ENCODE measurements at regions not wholly inside any gene's neighbourhood (a gene's known extent, or its start where the extent isn't known, plus 50 kb on each side); places are given as distances from the start of the nearest gene placed in this dataset.

- Histone ChIP-seq H3K9me3 (ENCODE audit: insufficient read depth, low read length) (peaks cover 11% of the 10 kb centered on the region; the same call in 1 of the 2 replicates), H3K4me1 (ENCODE audit: insufficient read depth, insufficient read length) (no peaks in the 10 kb centered on the region), H3K27me3 (ENCODE audit: insufficient read depth, insufficient read length) (no peaks in the 10 kb centered on the region), H3K9ac (ENCODE audit: insufficient read length, low read depth) (no peak overlapping the region), H3K4me3 (ENCODE audit: insufficient read length, low read depth) (no peak overlapping the region), H3K36me3 (ENCODE audit: insufficient read depth, insufficient read length, low read length) (no peaks in the 10 kb centered on the region)
- DNase-seq (ENCODE audit: low read depth, low spot score): no peak
- no peak for TF ChIP-seq ZNF274 (IDR thresholded peaks at IDR 0.05; ENCODE audit: low read depth, low read length)
- TF ChIP-seq SUZ12 (IDR thresholded peaks at IDR 0.05; ENCODE audit: extremely low read depth, insufficient read depth, insufficient read length): no peak
- no peak for TF ChIP-seq YY1 (IDR thresholded peaks at IDR 0.05; ENCODE audit: insufficient read depth, insufficient read length)
Measured at GRCh38 chr1:30537279-30537678, 186.1 kb downstream of the MATN1 start.

- Histone ChIP-seq H3K9ac (ENCODE audit: insufficient read length, low read depth) (no peak overlapping the region), H3K27me3 (ENCODE audit: insufficient read depth, insufficient read length) (no peaks in the 10 kb centered on the region), H3K4me3 (ENCODE audit: insufficient read length, low read depth) (no peak overlapping the region), H3K36me3 (ENCODE audit: insufficient read depth, insufficient read length, low read length) (no peaks in the 10 kb centered on the region), H3K4me1 (ENCODE audit: insufficient read depth, insufficient read length) (no peaks in the 10 kb centered on the region), H3K9me3 (ENCODE audit: insufficient read depth, low read length) (peaks cover 7% of the 10 kb centered on the region; the same call in 1 of the 2 replicates)
- no peak for DNase-seq (ENCODE audit: low read depth, low spot score)
- no peak for TF ChIP-seq ZNF274 (IDR thresholded peaks at IDR 0.05; ENCODE audit: low read depth, low read length)
- no peak for TF ChIP-seq YY1 (IDR thresholded peaks at IDR 0.05; ENCODE audit: insufficient read depth, insufficient read length)
- no peak for TF ChIP-seq SUZ12 (IDR thresholded peaks at IDR 0.05; ENCODE audit: extremely low read depth, insufficient read depth, insufficient read length)
Measured at GRCh38 chr1:30536530-30536929, 186.9 kb downstream of the MATN1 start.

GRCh38 chr1:30535595-30536325 is 187.6 kb downstream of the MATN1 start:
- H3K36me3 ChIP-seq (ENCODE audit: insufficient read depth, insufficient read length, low read length): no peaks in the 10 kb centered on the region
- no peak for TF ChIP-seq YY1 (IDR thresholded peaks at IDR 0.05; ENCODE audit: insufficient read depth, insufficient read length)
- TF ChIP-seq SUZ12 (IDR thresholded peaks at IDR 0.05; ENCODE audit: extremely low read depth, insufficient read depth, insufficient read length): no peak
- no peak for TF ChIP-seq ZNF274 (IDR thresholded peaks at IDR 0.05; ENCODE audit: low read depth, low read length)
- no peaks in the 10 kb centered on the region for H3K27me3 ChIP-seq (ENCODE audit: insufficient read depth, insufficient read length)
- H3K4me3 ChIP-seq (ENCODE audit: insufficient read length, low read depth): no peak overlapping the region
- H3K9ac ChIP-seq (ENCODE audit: insufficient read length, low read depth): no peak overlapping the region
- H3K4me1 ChIP-seq (ENCODE audit: insufficient read depth, insufficient read length): no peaks in the 10 kb centered on the region
- DNase-seq (ENCODE audit: low read depth, low spot score): no peak
- H3K9me3 ChIP-seq (ENCODE audit: insufficient read depth, low read length): no peaks in the 10 kb centered on the region

GRCh38 chr1:30534551-30534940 is 188.8 kb downstream of the MATN1 start:
- DNase-seq (ENCODE audit: low read depth, low spot score): no peak
- H3K4me3 ChIP-seq (ENCODE audit: insufficient read length, low read depth): no peak overlapping the region
- H3K27me3 ChIP-seq (ENCODE audit: insufficient read depth, insufficient read length): no peaks in the 10 kb centered on the region
- H3K4me1 ChIP-seq (ENCODE audit: insufficient read depth, insufficient read length): no peaks in the 10 kb centered on the region
- TF ChIP-seq SUZ12 (IDR thresholded peaks at IDR 0.05; ENCODE audit: extremely low read depth, insufficient read depth, insufficient read length) (no peak), YY1 (IDR thresholded peaks at IDR 0.05; ENCODE audit: insufficient read depth, insufficient read length) (no peak), ZNF274 (IDR thresholded peaks at IDR 0.05; ENCODE audit: low read depth, low read length) (no peak)
- H3K9ac ChIP-seq (ENCODE audit: insufficient read length, low read depth): no peak overlapping the region
- H3K9me3 ChIP-seq (ENCODE audit: insufficient read depth, low read length): no peaks in the 10 kb centered on the region
- no peaks in the 10 kb centered on the region for H3K36me3 ChIP-seq (ENCODE audit: insufficient read depth, insufficient read length, low read length)

- Histone ChIP-seq H3K4me1 (ENCODE audit: insufficient read depth, insufficient read length) (no peaks in the 10 kb centered on the region), H3K36me3 (ENCODE audit: insufficient read depth, insufficient read length, low read length) (no peaks in the 10 kb centered on the region), H3K9me3 (ENCODE audit: insufficient read depth, low read length) (no peaks in the 10 kb centered on the region), H3K27me3 (ENCODE audit: insufficient read depth, insufficient read length) (no peaks in the 10 kb centered on the region), H3K4me3 (ENCODE audit: insufficient read length, low read depth) (no peak overlapping the region), H3K9ac (ENCODE audit: insufficient read length, low read depth) (no peak overlapping the region)
- no peak for DNase-seq (ENCODE audit: low read depth, low spot score)
- no peak for TF ChIP-seq SUZ12 (IDR thresholded peaks at IDR 0.05; ENCODE audit: extremely low read depth, insufficient read depth, insufficient read length)
- TF ChIP-seq YY1 (IDR thresholded peaks at IDR 0.05; ENCODE audit: insufficient read depth, insufficient read length): no peak
- no peak for TF ChIP-seq ZNF274 (IDR thresholded peaks at IDR 0.05; ENCODE audit: low read depth, low read length)
Measured at GRCh38 chr1:30533796-30534550, 189.4 kb downstream of the MATN1 start.

- Histone ChIP-seq H3K4me1 (ENCODE audit: insufficient read depth, insufficient read length) (no peaks in the 10 kb centered on the region), H3K9me3 (ENCODE audit: insufficient read depth, low read length) (no peaks in the 10 kb centered on the region), H3K36me3 (ENCODE audit: insufficient read depth, insufficient read length, low read length) (no peaks in the 10 kb centered on the region), H3K4me3 (ENCODE audit: insufficient read length, low read depth) (no peak overlapping the region), H3K9ac (ENCODE audit: insufficient read length, low read depth) (no peak overlapping the region), H3K27me3 (ENCODE audit: insufficient read depth, insufficient read length) (no peaks in the 10 kb centered on the region)
- DNase-seq (ENCODE audit: low read depth, low spot score): no peak
- TF ChIP-seq SUZ12 (IDR thresholded peaks at IDR 0.05; ENCODE audit: extremely low read depth, insufficient read depth, insufficient read length) (no peak), ZNF274 (IDR thresholded peaks at IDR 0.05; ENCODE audit: low read depth, low read length) (no peak), YY1 (IDR thresholded peaks at IDR 0.05; ENCODE audit: insufficient read depth, insufficient read length) (no peak)
Measured at GRCh38 chr1:30533141-30533540, 190.2 kb downstream of the MATN1 start.

- TF ChIP-seq ZNF274 (IDR thresholded peaks at IDR 0.05; ENCODE audit: low read depth, low read length): no peak
- no peak for TF ChIP-seq YY1 (IDR thresholded peaks at IDR 0.05; ENCODE audit: insufficient read depth, insufficient read length)
- no peak for TF ChIP-seq SUZ12 (IDR thresholded peaks at IDR 0.05; ENCODE audit: extremely low read depth, insufficient read depth, insufficient read length)
Measured at GRCh38 chr1:30532621-30533020, 190.8 kb downstream of the MATN1 start.

More at GRCh38 chr1:30532621-30533020, 190.8 kb downstream of the MATN1 start:
- Histone ChIP-seq H3K9ac (ENCODE audit: insufficient read length, low read depth) (no peak overlapping the region), H3K9me3 (ENCODE audit: insufficient read depth, low read length) (no peaks in the 10 kb centered on the region), H3K36me3 (ENCODE audit: insufficient read depth, insufficient read length, low read length) (no peaks in the 10 kb centered on the region), H3K4me3 (ENCODE audit: insufficient read length, low read depth) (no peak overlapping the region), H3K27me3 (ENCODE audit: insufficient read depth, insufficient read length) (no peaks in the 10 kb centered on the region), H3K4me1 (ENCODE audit: insufficient read depth, insufficient read length) (peaks cover 4% of the 10 kb centered on the region)
- DNase-seq (ENCODE audit: low read depth, low spot score): no peak

Measured in NT2/D1 (cell line).